CD8-positive, alpha-beta memory T cell (primary cell): ENCODE measurements at regions not wholly inside any gene's neighbourhood (a gene's known extent, or its start where the extent isn't known, plus 50 kb on each side); places are given as distances from the start of the nearest gene placed in this dataset.

ENCODE experiments used
- CTCF ChIA-PET: fragments of 350-600 bp; sonication (Branson Sonifier 250); formaldehyde crosslinking; loops from one replicate; lab custom pipeline; 2021; ENCODE audit warnings: antibody characterized with exemption; lab: Charles Lee
- POLR2A ChIA-PET: fragments of 350-600 bp; sonication (Branson Sonifier 250); formaldehyde crosslinking; loops from one replicate; lab custom pipeline; 2021; ENCODE audit warnings: antibody characterized with exemption; lab: Charles Lee
- DNase-seq, 5 donors: peaks; one replicate each; pipeline versions ENCODE4 v3.0.0 to v3.0.0-alpha.2; 2020 to 2022; ENCODE audit warnings: mixed read lengths in 1 of 5
- H3K27ac ChIP-seq: one replicate; pipeline ENCODE4 v1.7.0; 2013; ENCODE audit warnings: low read depth, mild to moderate bottlenecking, low read length, moderate library complexity
- H3K27me3 ChIP-seq: 2 replicates; pipeline ENCODE4 v1.7.0; 2013; ENCODE audit warnings: low read length, mild to moderate bottlenecking; ENCODE audit not compliant: insufficient read depth, poor library complexity, severe bottlenecking
- H3K36me3 ChIP-seq: 2 replicates; pipeline ENCODE4 v1.7.0; 2013; ENCODE audit warnings: mild to moderate bottlenecking, low read length, moderate library complexity; ENCODE audit not compliant: insufficient read depth
- H3K4me1 ChIP-seq: 2 replicates; pipeline ENCODE4 v1.7.0; 2013; ENCODE audit warnings: mild to moderate bottlenecking, low read length, moderate library complexity; ENCODE audit not compliant: insufficient read depth
- H3K4me3 ChIP-seq: 2 replicates; pipeline ENCODE4 v1.7.0; 2013; ENCODE audit warnings: mild to moderate bottlenecking, low read length
- H3K9me3 ChIP-seq: 2 replicates; pipeline ENCODE4 v1.7.0; 2013; ENCODE audit warnings: mild to moderate bottlenecking, low read length
- H3K27ac Mint-ChIP-seq, 8 donors: one replicate each; pipeline ENCODE4 v1.8.0; 2020 to 2021; ENCODE audit warnings: mixed read lengths in 8 of 8, mild to moderate bottlenecking in 6 of 8, inconsistent platforms in 3 of 8, moderate library complexity in 3 of 8
- H3K27me3 Mint-ChIP-seq, 2 donors: one replicate each; pipeline ENCODE4 v1.8.0; 2020 to 2021; ENCODE audit warnings: mixed read lengths in 2 of 2, mild to moderate bottlenecking in 1 of 2, moderate library complexity in 1 of 2
- H3K36me3 Mint-ChIP-seq, 3 donors: one replicate each; pipeline ENCODE4 v1.8.0; 2020 to 2021; ENCODE audit warnings: mixed read lengths in 3 of 3, inconsistent platforms in 1 of 3, mild to moderate bottlenecking in 1 of 3
- H3K4me1 Mint-ChIP-seq, 3 donors: one replicate each; pipeline ENCODE4 v1.8.0; 2020 to 2021; ENCODE audit warnings: mixed read lengths in 3 of 3, inconsistent platforms in 1 of 3, mild to moderate bottlenecking in 1 of 3
- H3K4me3 Mint-ChIP-seq, 7 donors: one replicate each; pipeline ENCODE4 v1.8.0; 2020 to 2021; ENCODE audit warnings: mixed read lengths in 7 of 7, mild to moderate bottlenecking in 6 of 7, moderate library complexity in 4 of 7, inconsistent platforms in 2 of 7
- H3K9me3 Mint-ChIP-seq, 5 donors: one replicate each; pipeline ENCODE4 v1.8.0; 2020 to 2022; ENCODE audit warnings: mixed read lengths in 5 of 5, mild to moderate bottlenecking in 3 of 5, moderate library complexity in 2 of 5, inconsistent platforms in 1 of 5

DNA sequence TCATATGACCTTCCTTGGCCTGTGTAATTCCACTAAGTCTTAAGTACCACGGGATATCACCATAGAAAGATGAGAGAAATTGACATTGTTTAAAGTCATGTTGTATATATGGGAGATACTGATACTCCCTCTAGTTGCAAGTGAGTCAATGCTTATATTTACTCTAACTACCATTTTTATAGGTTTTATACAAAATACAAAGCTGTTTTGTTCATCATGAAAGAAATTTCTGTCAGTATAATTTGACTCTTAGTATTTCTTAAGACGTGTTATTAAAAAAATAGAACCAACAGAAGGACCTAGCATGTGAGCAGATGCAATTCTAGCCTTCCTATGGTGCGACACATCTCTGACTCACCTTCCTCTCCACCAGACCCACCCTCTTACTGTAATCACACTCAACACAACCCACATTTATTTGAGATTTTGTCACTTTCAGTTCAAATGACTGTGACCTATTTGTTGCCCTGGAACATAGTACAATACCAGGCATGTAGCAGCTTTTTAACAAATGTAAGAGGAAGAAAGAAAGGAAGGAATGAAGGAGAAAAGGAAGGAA is 453.1 kb downstream of the CMPK2 start:
- Histone ChIP-seq H3K27ac (no peak overlapping the region), H3K4me1 (no peaks in the 10 kb centered on the region), H3K4me3 (no peak overlapping the region), H3K9me3 (no peaks in the 10 kb centered on the region), H3K36me3 (no peaks in the 10 kb centered on the region), H3K27me3 (no peaks in the 10 kb centered on the region)
- no peak overlapping the region for H3K4me3 Mint-ChIP-seq
- H3K36me3 Mint-ChIP-seq = peaks cover 0 to 2% (median 0%) of the 10 kb centered on the region in 3 donors
- DNase-seq = no peak
- H3K27me3 Mint-ChIP-seq = no peaks in the 10 kb centered on the region
- H3K9me3 Mint-ChIP-seq = peaks cover 0 to 3% (median 3%) of the 10 kb centered on the region in 5 donors
- no peak overlapping the region for H3K27ac Mint-ChIP-seq
- H3K4me1 Mint-ChIP-seq = no peaks in the 10 kb centered on the region
- ChIA-PET POLR2A (no interaction called here), CTCF (no interaction called here)

DNA sequence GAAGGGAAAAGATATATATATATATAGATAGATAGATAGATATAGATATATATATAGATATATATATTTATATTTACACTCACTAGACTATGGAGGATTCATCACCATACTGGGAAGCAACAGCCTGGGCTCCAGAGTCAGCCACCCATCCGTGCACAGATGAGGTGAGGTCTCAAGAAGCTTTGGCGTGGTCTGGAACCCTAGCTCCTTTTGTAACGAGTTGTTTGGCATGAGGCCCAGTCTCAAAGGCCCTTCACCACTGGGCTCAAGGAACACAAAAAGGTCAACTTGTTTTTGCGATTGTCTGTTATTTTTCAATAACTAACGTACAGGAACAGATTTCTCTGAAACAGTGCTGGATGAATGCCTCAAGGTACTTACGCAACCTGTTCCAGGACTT is 448.7 kb downstream of the CMPK2 start:
- DNase-seq = no peak
- CTCF ChIA-PET = no interaction called here
- H3K4me3 Mint-ChIP-seq = no peak overlapping the region
- no peaks in the 10 kb centered on the region for H3K4me1 Mint-ChIP-seq
- no peaks in the 10 kb centered on the region for H3K27me3 Mint-ChIP-seq
- no peaks in the 10 kb centered on the region for H3K36me3 Mint-ChIP-seq
- no peak overlapping the region for H3K4me3 ChIP-seq
- peaks cover 0 to 7% (median 0%) of the 10 kb centered on the region in 5 donors for H3K9me3 Mint-ChIP-seq
- no peak overlapping the region for H3K27ac ChIP-seq
- no peaks in the 10 kb centered on the region for H3K36me3 ChIP-seq
- no peaks in the 10 kb centered on the region for H3K27me3 ChIP-seq
- H3K27ac Mint-ChIP-seq = no peak overlapping the region
- no peaks in the 10 kb centered on the region for H3K9me3 ChIP-seq
- POLR2A ChIA-PET = no interaction called here
- H3K4me1 ChIP-seq = no peaks in the 10 kb centered on the region

DNA sequence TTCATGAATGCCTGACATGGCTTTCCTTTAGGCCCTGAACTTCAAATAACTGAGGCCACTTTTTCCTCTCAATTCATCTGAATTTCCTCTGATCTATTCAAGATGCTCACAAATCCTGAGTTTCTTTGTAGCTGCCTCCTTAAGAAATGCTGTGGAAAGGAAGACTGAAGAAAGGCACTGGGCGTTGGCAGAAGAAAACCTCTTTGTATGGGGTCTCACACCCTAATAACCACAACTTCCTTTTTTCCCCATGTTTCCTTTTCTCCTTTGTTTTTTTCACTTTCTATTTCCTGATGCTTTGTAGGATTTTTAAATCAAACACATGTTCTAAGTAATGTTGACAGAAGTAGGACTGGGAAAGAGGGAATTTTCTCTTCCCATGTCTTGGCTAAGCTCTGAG is 447.4 kb downstream of the CMPK2 start:
- Histone ChIP-seq H3K9me3 (no peaks in the 10 kb centered on the region), H3K27ac (no peak overlapping the region), H3K36me3 (no peaks in the 10 kb centered on the region), H3K4me3 (no peak overlapping the region), H3K4me1 (no peaks in the 10 kb centered on the region), H3K27me3 (no peaks in the 10 kb centered on the region)
- no peak for DNase-seq
- Mint-ChIP-seq H3K36me3 (no peaks in the 10 kb centered on the region), H3K9me3 (peaks cover 0 to 7% (median 0%) of the 10 kb centered on the region in 5 donors), H3K4me1 (no peaks in the 10 kb centered on the region), H3K4me3 (no peak overlapping the region), H3K27me3 (no peaks in the 10 kb centered on the region), H3K27ac (no peak overlapping the region)
- ChIA-PET CTCF (no interaction called here), POLR2A (no interaction called here)

DNA sequence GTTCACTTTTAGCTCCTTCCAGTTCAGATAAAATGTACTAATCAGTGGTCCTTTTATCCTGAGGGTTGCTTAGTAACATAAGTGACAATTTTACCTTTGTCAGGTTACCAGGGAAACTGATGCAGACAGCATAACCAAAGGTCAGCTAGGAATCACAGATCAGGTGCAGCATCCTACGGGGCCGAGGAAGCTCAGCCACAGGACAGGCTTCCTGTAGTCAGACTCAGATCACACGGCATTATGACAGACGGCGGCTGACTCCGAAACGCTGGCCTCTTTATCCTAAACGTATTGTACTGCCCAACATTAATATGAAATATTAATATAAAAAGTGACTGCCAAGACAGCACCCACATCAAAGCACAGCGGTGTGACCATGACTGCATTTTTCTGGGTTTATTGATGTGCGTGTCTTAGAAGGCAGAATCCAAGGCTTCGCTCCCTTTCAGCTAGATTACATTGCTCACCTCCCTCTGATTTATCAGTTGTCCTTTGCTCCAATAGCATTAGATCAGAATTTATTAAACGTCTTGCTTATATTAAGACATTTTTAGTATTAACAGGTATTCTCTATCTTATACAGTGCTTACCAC is 444.5 kb downstream of the CMPK2 start:
- Histone ChIP-seq H3K4me3 (no peak overlapping the region), H3K9me3 (no peaks in the 10 kb centered on the region), H3K27me3 (no peaks in the 10 kb centered on the region), H3K36me3 (no peaks in the 10 kb centered on the region), H3K27ac (no peak overlapping the region), H3K4me1 (no peaks in the 10 kb centered on the region)
- H3K36me3 Mint-ChIP-seq = no peaks in the 10 kb centered on the region
- H3K4me3 Mint-ChIP-seq = no peak overlapping the region
- ChIA-PET CTCF (no interaction called here), POLR2A (no interaction called here)
- H3K27ac Mint-ChIP-seq = no peak overlapping the region
- H3K4me1 Mint-ChIP-seq = no peaks in the 10 kb centered on the region
- no peak for DNase-seq
- H3K9me3 Mint-ChIP-seq = peaks cover 0 to 7% (median 2%) of the 10 kb centered on the region in 5 donors
- no peaks in the 10 kb centered on the region for H3K27me3 Mint-ChIP-seq

DNA sequence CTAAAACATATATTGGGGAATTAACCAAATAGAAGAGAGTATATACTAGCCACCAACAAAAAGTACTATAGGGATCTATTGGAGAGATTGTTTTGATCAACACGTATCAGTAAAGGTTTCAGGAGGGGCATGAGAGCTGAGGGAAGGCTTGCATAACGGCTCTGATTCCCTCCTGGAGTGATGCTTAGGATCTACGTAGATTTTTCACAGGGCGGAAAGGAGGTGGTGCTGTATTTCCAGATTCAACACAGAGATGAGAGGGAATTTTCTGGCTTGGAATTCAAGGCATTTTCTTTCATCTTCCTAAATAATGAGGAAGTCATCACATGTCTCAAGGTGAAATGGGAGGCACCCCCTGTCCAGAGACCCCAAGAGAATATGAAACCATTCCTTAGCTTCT is 443.8 kb downstream of the CMPK2 start:
- Mint-ChIP-seq H3K4me3 (no peak overlapping the region), H3K27me3 (no peaks in the 10 kb centered on the region), H3K36me3 (no peaks in the 10 kb centered on the region), H3K27ac (no peak overlapping the region), H3K9me3 (peaks cover 0 to 7% (median 2%) of the 10 kb centered on the region in 5 donors), H3K4me1 (no peaks in the 10 kb centered on the region)
- H3K4me1 ChIP-seq = no peaks in the 10 kb centered on the region
- ChIA-PET POLR2A (no interaction called here), CTCF (no interaction called here)
- no peaks in the 10 kb centered on the region for H3K36me3 ChIP-seq
- no peaks in the 10 kb centered on the region for H3K27me3 ChIP-seq
- DNase-seq = no peak
- no peaks in the 10 kb centered on the region for H3K9me3 ChIP-seq
- H3K27ac ChIP-seq = no peak overlapping the region
- H3K4me3 ChIP-seq = no peak overlapping the region

DNA sequence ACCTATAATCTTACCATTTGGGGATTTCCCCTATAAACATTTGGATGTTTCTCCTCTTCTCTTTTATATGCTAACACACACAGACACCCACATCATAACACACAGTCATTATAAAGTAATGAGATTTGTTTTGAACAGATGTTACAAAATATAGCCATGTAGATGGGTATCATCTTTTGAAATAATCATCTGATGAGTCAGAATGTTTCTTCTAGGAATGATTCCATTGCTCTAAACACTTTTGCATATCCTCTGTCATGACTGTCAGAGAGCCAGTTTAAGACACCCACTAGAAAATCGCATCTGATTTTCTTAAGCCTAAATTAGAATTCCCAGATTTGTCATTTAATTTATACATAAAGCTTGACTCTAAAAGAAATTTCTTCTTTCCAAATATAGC is 442.6 kb downstream of the CMPK2 start:
- POLR2A ChIA-PET = no interaction called here
- H3K4me3 Mint-ChIP-seq = no peak overlapping the region
- H3K9me3 Mint-ChIP-seq = peaks cover 0 to 7% (median 2%) of the 10 kb centered on the region in 5 donors
- no peaks in the 10 kb centered on the region for H3K4me1 Mint-ChIP-seq
- no peak for DNase-seq
- Histone ChIP-seq H3K4me3 (no peak overlapping the region), H3K9me3 (no peaks in the 10 kb centered on the region), H3K27me3 (no peaks in the 10 kb centered on the region), H3K36me3 (no peaks in the 10 kb centered on the region), H3K4me1 (no peaks in the 10 kb centered on the region), H3K27ac (no peak overlapping the region)
- H3K27me3 Mint-ChIP-seq = no peaks in the 10 kb centered on the region
- H3K27ac Mint-ChIP-seq = no peak overlapping the region
- CTCF ChIA-PET = no interaction called here
- no peaks in the 10 kb centered on the region for H3K36me3 Mint-ChIP-seq

DNA sequence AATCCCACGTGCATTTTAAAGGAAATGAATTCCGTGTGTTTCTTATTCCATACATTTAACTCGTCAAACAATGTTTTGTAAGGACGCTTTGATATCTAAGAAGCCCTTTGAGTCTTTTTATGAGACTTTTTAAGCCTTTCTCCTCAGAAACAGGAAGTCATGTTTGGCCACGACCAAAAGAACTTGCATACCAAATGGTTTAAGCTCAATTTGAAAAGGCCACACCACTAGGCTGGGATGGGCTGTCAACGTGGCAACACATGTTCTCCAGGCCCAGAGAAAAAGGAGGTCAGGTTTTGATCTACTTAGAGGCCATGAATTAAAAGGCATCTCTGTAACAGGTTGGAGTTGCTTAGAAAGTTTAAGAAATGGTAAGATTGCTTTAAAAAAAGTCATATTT is 441.8 kb downstream of the CMPK2 start:
- CTCF ChIA-PET = no interaction called here
- Histone ChIP-seq H3K4me3 (no peak overlapping the region), H3K9me3 (no peaks in the 10 kb centered on the region), H3K36me3 (no peaks in the 10 kb centered on the region), H3K4me1 (no peaks in the 10 kb centered on the region), H3K27ac (no peak overlapping the region), H3K27me3 (no peaks in the 10 kb centered on the region)
- Mint-ChIP-seq H3K4me1 (no peaks in the 10 kb centered on the region), H3K36me3 (no peaks in the 10 kb centered on the region), H3K9me3 (peaks cover 0 to 4% (median under 1%) of the 10 kb centered on the region in 5 donors), H3K4me3 (no peak overlapping the region), H3K27me3 (no peaks in the 10 kb centered on the region), H3K27ac (no peak overlapping the region)
- POLR2A ChIA-PET = no interaction called here
- DNase-seq = no peak

DNA sequence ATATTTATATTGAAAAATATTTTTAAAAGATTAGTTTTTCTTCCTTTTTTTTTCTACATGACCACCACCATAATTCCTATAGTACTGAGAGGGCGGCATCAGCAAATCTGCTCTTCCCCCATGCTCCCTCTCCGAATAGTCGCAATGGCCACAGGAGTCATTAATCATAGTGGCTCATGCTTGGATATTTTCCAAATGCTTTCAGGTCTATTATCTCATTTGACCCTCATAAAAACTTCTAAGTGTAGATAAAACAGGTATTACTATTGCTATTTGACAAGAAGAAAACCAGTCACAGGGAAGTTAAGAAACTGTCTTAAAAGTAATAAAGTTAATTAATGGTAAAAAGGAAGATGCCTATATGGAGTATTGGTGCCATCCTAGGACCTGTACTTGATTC is 440.7 kb downstream of the CMPK2 start:
- Mint-ChIP-seq H3K27me3 (no peaks in the 10 kb centered on the region), H3K4me1 (no peaks in the 10 kb centered on the region), H3K4me3 (no peak overlapping the region), H3K27ac (no peak overlapping the region), H3K9me3 (peaks cover 0 to 6% (median 4%) of the 10 kb centered on the region in 5 donors), H3K36me3 (no peaks in the 10 kb centered on the region)
- POLR2A ChIA-PET = no interaction called here
- Histone ChIP-seq H3K4me1 (no peaks in the 10 kb centered on the region), H3K36me3 (no peaks in the 10 kb centered on the region), H3K4me3 (no peak overlapping the region), H3K27ac (no peak overlapping the region), H3K9me3 (no peaks in the 10 kb centered on the region), H3K27me3 (no peaks in the 10 kb centered on the region)
- DNase-seq = no peak
- CTCF ChIA-PET = no interaction called here
